Breast epithelium (tissue), 3 donors: ENCODE measurements at regions not wholly inside any gene's neighbourhood (a gene's known extent, or its start where the extent isn't known, plus 50 kb on each side); places are given as distances from the start of the nearest gene placed in this dataset.

ENCODE experiments used
- POLR2AphosphoS5 ChIP-seq, 3 donors: sonication (generic); formaldehyde crosslinking; IDR thresholded peaks; one replicate each; pipeline ENCODE4 v1.6.1; 2017; ENCODE audit warnings: antibody characterized with exemption in 3 of 3
- TF ChIP-seq, protein P1 (sequence below), 3 donors: fragments of 450-650 bp; IDR thresholded peaks; one replicate each; pipeline ENCODE4 v1.5.1; 2016 to 2017; ENCODE audit warnings: antibody characterized with exemption in 3 of 3, mild to moderate bottlenecking in 3 of 3, moderate library complexity in 3 of 3

GRCh38 chr2:51213826-51214225, 181.9 kb upstream of the NRXN1 start:
- TF ChIP-seq, protein P1, sequence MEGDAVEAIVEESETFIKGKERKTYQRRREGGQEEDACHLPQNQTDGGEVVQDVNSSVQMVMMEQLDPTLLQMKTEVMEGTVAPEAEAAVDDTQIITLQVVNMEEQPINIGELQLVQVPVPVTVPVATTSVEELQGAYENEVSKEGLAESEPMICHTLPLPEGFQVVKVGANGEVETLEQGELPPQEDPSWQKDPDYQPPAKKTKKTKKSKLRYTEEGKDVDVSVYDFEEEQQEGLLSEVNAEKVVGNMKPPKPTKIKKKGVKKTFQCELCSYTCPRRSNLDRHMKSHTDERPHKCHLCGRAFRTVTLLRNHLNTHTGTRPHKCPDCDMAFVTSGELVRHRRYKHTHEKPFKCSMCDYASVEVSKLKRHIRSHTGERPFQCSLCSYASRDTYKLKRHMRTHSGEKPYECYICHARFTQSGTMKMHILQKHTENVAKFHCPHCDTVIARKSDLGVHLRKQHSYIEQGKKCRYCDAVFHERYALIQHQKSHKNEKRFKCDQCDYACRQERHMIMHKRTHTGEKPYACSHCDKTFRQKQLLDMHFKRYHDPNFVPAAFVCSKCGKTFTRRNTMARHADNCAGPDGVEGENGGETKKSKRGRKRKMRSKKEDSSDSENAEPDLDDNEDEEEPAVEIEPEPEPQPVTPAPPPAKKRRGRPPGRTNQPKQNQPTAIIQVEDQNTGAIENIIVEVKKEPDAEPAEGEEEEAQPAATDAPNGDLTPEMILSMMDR (IDR thresholded peaks at IDR 0.05), result no peak
- no peak for TF ChIP-seq POLR2AphosphoS5 (IDR thresholded peaks at IDR 0.05)
